Stimulated activated CD8-positive, alpha-beta memory T cell treated with anti-CD3 and anti-CD28 coated beads, Interleukin-12 subunit alpha, Interleukin-12 subunit beta, amount 100 ng/mL, for 24 hours (primary cell): ENCODE measurements at regions not wholly inside any gene's neighbourhood (a gene's known extent, or its start where the extent isn't known, plus 50 kb on each side); places are given as distances from the start of the nearest gene placed in this dataset.
"Not testable (repeated sequence)": the region's sequence is repeated elsewhere in the genome, so short reads cannot be mapped to it uniquely, and the experiment has no call there.

Experiments
- DNase-seq: peaks from one replicate; pipeline ENCODE4 v3.0.0-alpha.2; 2020; ENCODE audit errors: extremely low read depth

GRCh38 chr9:81013191-81013590 lies 676.2 kb downstream of the TLE1 start:
- not testable (repeated sequence) for DNase-seq

- DNase-seq: no peak
Observed at GRCh38 chr9:81002906-81003305, 686.4 kb downstream of the TLE1 start.

- DNase-seq: no peak
Observed at GRCh38 chr9:81002242-81002641, 687.1 kb downstream of the TLE1 start.

GRCh38 chr9:80995759-80996158 lies 693.6 kb downstream of the TLE1 start:
- no peak for DNase-seq

- DNase-seq: no peak
Observed at GRCh38 chr9:80994892-80995291, 694.5 kb downstream of the TLE1 start.

- not testable (repeated sequence) for DNase-seq
Observed at GRCh38 chr9:80985595-80985994, 703.8 kb downstream of the TLE1 start.

GRCh38 chr9:80976403-80976802 lies 712.9 kb downstream of the TLE1 start:
- no peak for DNase-seq

GRCh38 chr9:80970377-80970776 lies 719.0 kb downstream of the TLE1 start:
- DNase-seq: not testable (repeated sequence)

- no peak for DNase-seq
Observed at GRCh38 chr9:80968611-80969010, 720.7 kb downstream of the TLE1 start.

- no peak for DNase-seq
Observed at GRCh38 chr9:80964914-80965313, 724.4 kb downstream of the TLE1 start.

- no peak for DNase-seq
Observed at GRCh38 chr9:80964374-80964773, 725.0 kb downstream of the TLE1 start.

GRCh38 chr9:80957801-80958200 lies 731.5 kb downstream of the TLE1 start:
- no peak for DNase-seq

GRCh38 chr9:80954521-80954920 lies 734.8 kb downstream of the TLE1 start:
- no peak for DNase-seq

GRCh38 chr9:80952363-80952922 lies 736.9 kb downstream of the TLE1 start:
- DNase-seq: no peak

- no peak for DNase-seq
Observed at GRCh38 chr9:80951675-80952074, 737.7 kb downstream of the TLE1 start.

- no peak for DNase-seq
Observed at GRCh38 chr9:80948876-80949275, 740.5 kb downstream of the TLE1 start.

GRCh38 chr9:80948066-80948465 lies 741.3 kb downstream of the TLE1 start:
- no peak for DNase-seq

- no peak for DNase-seq
Observed at GRCh38 chr9:80946496-80947170, 742.7 kb downstream of the TLE1 start.

GRCh38 chr9:80945436-80945835 lies 743.9 kb downstream of the TLE1 start:
- no peak for DNase-seq

GRCh38 chr9:80937645-80938044 lies 751.7 kb downstream of the TLE1 start:
- DNase-seq: no peak

- no peak for DNase-seq
Observed at GRCh38 chr9:80934095-80934494, 755.3 kb downstream of the TLE1 start.

GRCh38 chr9:80932947-80933780 lies 756.2 kb downstream of the TLE1 start:
- DNase-seq: no peak

- DNase-seq: no peak
Observed at GRCh38 chr9:80932181-80932580, 757.2 kb downstream of the TLE1 start.
